HG03558 (cell line): ENCODE measurements at regions not wholly inside any gene's neighbourhood (a gene's known extent, or its start where the extent isn't known, plus 50 kb on each side); places are given as distances from the start of the nearest gene placed in this dataset.

Experiments used
- ATAC-seq: cut with Tn5 transposase; IDR thresholded peaks from one replicate; pipeline ENCODE4 v1.9.1; 2021; ENCODE audit warnings: moderate number of reproducible peaks; ENCODE audit not compliant: unreplicated experiment; ENCODE audit errors: extremely low read depth

GRCh38 chr15:70274908-70275307 lies 177.2 kb upstream of the TLE3 start:
- ATAC-seq = no peak

GRCh38 chr15:70274255-70274880 lies 176.7 kb upstream of the TLE3 start:
- ATAC-seq = no peak

GRCh38 chr15:70273808-70274207 lies 176.1 kb upstream of the TLE3 start:
- no peak for ATAC-seq

- ATAC-seq = no peak
These were observed 175.0 kb upstream of the TLE3 start for GRCh38 chr15:70272565-70273355.

GRCh38 chr15:70271422-70272088 lies 173.8 kb upstream of the TLE3 start:
- ATAC-seq = no peak

GRCh38 chr15:70270752-70271111 lies 173.0 kb upstream of the TLE3 start:
- ATAC-seq = no peak

GRCh38 chr15:70269991-70270751 lies 172.5 kb upstream of the TLE3 start:
- ATAC-seq = no peak

- no peak for ATAC-seq
These were observed 171.7 kb upstream of the TLE3 start for GRCh38 chr15:70269311-70269911.

GRCh38 chr15:70268698-70269251 lies 171.1 kb upstream of the TLE3 start:
- ATAC-seq = no peak

GRCh38 chr15:70267879-70268278 lies 170.2 kb upstream of the TLE3 start:
- ATAC-seq = no peak

GRCh38 chr15:70267306-70267705 lies 169.6 kb upstream of the TLE3 start:
- no peak for ATAC-seq

- no peak for ATAC-seq
These were observed 168.8 kb upstream of the TLE3 start for GRCh38 chr15:70266412-70267121.

- ATAC-seq = no peak
These were observed 168.3 kb upstream of the TLE3 start for GRCh38 chr15:70265986-70266385.

- no peak for ATAC-seq
These were observed 167.8 kb upstream of the TLE3 start for GRCh38 chr15:70265466-70265978.

- no peak for ATAC-seq
These were observed 167.2 kb upstream of the TLE3 start for GRCh38 chr15:70264738-70265465.

GRCh38 chr15:70264014-70264582 lies 166.4 kb upstream of the TLE3 start:
- ATAC-seq = no peak

GRCh38 chr15:70262591-70263274 lies 165.0 kb upstream of the TLE3 start:
- ATAC-seq = no peak

GRCh38 chr15:70262171-70262570 lies 164.5 kb upstream of the TLE3 start:
- no peak for ATAC-seq
